HG02763 (cell line): ENCODE measurements at regions not wholly inside any gene's neighbourhood (a gene's known extent, or its start where the extent isn't known, plus 50 kb on each side); places are given as distances from the start of the nearest gene placed in this dataset.

Experiments
- ATAC-seq: cut with Tn5 transposase; IDR thresholded peaks from one replicate; pipeline ENCODE4 v1.9.1; 2021; ENCODE audit warnings: mild to moderate bottlenecking, moderate library complexity; ENCODE audit not compliant: unreplicated experiment

DNA sequence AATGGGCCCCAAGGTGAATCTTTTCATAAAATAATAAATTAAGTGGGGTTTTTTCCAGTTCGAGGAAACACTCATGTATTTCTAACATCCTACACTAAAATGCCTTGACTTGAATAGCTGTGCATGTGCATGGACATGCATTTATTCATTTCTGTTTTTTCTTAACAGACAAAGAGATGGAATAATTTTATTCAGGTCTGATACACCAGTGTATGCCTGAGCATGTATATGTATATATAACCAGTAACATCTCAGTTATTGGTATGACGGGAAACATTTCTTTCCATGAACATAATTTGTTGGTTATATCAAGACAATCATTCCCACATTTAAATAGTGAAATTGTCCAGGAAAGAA is 468.7 kb upstream of the TNP1 start:
- ATAC-seq = no peak

DNA sequence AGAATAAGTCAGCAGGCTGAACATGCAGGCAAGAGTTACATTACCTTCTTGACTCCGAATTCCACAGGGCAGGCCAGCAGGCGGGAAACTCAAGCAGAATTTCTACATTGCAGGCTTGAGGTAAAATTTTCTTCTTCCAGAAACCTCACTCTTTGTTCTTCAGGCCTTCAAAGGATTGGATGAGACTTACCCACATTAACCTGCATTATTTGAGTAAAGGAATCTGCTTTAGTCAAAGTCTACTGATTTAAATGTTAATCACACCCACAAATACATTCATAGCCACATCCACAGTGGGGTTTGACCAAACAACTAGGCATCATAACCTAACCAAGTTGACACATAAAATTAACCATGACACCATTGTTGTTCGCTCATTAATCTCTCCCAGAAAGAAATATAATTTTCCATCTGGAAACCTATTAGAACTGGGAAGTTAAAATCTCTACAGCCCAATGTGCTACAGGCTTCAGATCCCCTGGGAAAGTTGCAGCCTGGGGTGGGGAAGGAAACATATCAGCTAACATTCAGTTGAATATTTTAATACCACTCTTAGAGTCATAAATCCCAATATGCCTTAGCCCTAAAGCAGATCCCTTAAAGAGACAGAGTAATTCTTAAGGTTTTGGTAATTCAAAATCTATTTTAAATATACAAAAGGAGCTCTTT is 468.2 kb upstream of the TNP1 start:
- ATAC-seq = no peak

DNA sequence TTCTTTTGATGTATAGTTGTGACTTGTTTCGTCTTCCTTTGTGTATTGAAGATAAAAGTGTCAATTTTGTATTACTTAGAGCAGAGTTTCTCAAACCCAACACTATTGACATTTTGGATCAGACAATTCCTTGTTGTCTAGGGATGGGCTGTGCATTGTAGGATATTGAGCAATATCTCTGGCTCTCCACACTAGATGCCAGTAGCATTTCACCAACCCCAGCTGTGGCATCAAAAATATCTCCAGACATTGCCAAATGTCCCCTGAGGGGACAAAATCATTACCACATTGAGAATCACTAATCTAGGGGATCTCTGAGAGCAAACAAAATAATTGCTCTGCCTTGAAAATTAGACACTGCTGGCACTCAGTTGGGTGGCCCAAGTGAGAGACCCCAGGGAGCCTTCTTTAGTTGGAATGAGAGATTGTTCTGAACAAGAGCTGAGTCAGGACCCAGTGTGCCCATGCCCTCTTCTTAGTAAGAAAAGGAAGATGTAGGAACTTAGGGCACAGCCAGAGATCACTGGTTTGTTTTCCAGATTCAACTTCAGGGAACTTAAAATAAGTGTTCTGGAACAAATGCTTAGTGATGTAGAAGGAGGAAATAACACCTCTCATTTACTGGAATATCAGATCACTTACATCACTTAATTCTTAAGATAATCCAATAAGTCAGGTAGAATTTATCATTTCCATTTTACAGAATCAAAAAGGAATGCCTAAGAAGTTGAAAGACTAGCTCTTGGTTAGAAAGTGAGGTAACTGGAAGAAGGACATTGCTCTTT is 466.6 kb upstream of the TNP1 start:
- ATAC-seq = no peak

DNA sequence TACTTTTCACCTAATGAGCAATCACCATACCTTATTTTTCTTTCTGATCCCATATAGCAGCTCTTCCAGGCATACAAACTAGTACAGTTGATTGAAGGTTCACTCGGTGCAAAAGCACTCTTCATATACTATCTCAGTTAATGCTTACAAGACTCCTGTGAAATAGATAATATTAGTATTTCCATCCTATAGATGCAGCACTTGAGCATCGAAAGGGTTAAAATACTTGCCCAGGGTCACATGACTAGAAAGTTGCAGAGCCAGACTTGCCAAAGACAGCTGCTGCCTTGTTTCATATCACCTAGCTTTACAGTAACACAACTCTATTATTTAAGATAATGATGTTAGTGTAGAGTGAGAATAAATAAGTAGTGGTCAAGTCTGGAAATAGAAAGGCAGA is 466.0 kb upstream of the TNP1 start:
- ATAC-seq = no peak

DNA sequence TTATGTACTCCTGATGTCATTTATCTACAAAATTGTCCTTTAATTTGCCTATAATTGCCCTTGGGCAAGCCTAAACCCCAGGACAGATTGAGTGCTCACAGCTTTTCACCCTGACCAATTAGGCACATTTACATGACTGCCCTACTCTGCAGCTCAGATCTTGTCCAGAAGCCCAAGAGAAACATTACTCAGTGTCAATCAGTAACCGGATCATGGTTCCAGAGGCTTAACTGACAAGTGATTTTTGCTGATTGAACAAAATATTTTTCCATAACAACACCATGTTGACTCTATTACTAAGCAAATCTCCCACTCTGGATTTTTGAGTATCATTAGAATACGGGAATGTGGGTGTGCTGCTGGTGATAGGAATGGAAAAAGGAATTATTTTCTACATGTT is 465.4 kb upstream of the TNP1 start:
- ATAC-seq = no peak

DNA sequence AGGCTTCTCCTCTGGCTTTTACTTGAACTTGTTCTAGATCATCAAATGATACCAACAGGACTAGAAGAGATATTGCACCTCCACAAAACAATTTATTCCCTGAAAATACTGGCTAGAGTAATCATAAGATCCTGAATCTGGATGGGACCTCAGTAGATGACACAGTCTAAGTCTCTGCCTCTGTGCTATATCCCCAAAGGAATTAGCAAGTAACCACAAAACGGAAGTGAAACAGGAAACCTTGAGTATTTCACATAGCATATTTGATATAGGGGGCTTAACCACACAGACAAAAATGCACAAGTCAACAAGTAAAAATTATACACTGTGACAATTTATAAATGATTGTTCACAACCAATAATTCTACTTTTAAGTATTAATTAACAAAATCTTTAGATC is 456.9 kb upstream of the TNP1 start:
- no peak for ATAC-seq

DNA sequence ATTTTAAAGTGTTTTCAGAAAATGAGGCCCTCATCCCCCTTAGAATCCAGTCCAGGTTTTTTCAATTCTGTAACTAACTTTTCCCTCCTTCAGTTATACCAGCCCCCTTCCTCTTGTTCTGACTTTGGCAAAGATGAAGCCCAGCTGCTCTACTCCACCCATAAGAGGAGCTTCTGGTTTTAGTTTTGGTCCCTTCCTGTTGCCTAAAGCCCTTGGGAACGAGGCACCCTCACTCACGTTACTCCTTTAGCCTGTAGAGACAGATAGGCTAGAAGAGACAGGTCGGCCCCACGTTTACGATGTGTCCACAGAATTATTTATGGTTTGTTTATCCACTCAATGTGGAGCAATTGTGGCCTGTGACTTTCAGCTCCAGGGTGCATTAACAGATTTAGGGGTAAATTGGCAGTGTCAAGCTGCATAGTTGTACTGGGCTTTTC is 454.2 kb upstream of the TNP1 start:
- no peak for ATAC-seq

DNA sequence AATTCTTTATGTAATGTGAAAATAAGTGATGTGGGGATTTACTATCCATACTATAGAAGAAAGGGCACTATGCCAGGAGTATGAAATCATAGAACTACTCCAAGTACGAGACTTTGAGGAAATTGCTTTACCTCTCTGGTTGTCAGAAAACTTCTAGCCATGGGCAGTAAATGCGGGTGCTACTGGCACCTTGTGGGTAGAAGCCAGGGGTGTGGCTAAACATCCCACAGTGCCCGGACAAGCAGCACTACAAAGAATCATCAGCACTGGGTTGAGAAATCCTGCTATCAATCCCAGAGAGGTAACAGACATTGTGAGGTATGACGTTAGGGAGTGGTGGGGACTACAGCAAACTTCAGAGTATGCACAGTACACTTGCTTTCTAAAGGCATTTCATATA is 453.5 kb upstream of the TNP1 start:
- ATAC-seq = no peak

DNA sequence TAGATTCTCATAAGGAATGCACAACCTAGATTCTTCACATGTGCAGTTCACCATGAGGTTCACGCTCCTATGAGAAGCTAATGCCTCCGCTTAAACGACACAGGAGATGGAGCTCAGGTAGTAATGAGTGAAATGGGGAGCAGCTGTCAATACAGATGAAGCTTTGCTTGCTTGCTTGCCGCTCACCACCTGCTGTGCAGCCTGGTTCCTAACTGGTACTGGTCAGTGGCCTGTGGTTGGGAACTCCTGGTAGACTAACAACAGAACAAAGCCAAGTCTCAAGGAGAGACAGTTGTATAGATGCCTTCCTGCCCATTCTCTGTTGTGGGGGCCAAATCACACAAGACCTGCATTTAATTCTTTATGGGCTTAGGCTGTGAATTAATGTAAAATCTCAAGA is 449.2 kb upstream of the TNP1 start:
- ATAC-seq = no peak

DNA sequence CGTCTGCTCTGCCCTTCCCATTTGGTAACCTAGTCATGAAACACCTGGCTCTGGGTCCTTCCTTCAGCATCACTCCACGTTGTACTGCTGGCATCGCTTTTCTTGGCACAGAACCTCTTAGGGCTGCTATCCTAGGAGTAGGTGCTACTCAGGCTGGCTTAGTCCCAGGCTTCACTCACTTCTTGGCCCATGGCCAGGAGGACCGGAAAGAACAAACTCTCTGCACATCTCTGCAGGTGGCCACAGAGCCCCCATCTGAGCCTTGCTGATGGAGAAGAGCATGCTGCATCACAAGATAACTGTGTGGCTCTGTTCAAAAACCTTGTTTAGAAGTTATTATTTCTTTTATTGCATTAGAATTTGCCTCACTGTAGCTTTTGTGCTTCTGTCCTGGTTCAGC is 447.2 kb upstream of the TNP1 start:
- no peak for ATAC-seq

DNA sequence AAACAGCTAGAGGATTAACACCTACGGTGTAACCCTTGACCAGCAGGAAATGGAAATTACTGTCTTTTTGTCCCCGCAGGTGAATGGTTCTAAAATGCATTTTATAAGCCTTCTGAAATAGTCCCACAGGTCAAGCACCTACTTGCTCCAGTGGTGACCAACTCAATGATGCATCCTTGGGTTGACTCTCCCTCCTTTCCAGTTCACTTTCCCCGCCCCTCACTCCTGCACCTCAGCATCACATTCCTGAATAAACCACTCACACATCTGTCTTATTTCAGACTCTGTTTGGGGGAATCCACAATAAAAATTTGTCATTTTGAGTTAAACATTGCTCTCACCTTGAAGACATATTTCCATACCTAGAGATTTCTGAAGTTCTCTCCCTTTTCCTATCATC is 446.0 kb upstream of the TNP1 start:
- ATAC-seq = no peak

DNA sequence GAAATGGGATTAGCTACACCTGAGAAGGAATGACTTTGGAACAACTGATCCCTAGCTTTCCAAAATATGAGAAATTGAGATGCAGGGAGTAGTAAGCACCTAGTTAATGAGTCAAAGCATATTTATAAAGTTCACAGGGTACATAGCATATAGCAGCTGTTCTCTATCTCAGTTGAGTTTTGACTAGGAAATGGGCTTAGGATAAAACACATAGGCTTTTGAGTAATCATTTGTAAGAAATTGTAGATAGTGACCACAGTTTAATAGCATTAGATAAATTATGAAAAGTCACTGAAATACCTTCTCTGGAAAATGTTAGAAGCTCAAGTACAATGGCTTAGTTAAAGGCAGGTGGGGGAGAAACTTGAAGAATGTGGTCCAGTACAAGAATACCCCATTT is 444.7 kb upstream of the TNP1 start:
- ATAC-seq = no peak

DNA sequence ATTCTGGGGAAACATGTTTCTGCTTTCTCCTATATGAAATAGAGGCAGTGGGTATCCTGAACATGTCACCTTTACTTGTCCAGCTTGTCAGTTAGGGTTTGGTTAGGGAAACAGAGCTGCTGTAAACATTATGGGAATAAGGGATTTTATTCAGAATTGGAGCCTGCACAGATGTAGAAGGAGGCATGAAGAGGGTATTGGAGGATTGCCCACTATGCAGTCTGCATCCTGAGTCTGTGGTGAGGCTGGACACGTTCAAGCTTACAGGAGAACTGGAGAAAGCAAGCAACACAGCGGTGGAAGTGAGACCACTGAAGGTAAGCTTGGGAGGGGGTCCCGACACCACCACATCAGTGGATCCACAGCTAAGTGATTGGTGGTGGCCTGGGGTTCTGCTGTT is 443.0 kb upstream of the TNP1 start:
- no peak for ATAC-seq

DNA sequence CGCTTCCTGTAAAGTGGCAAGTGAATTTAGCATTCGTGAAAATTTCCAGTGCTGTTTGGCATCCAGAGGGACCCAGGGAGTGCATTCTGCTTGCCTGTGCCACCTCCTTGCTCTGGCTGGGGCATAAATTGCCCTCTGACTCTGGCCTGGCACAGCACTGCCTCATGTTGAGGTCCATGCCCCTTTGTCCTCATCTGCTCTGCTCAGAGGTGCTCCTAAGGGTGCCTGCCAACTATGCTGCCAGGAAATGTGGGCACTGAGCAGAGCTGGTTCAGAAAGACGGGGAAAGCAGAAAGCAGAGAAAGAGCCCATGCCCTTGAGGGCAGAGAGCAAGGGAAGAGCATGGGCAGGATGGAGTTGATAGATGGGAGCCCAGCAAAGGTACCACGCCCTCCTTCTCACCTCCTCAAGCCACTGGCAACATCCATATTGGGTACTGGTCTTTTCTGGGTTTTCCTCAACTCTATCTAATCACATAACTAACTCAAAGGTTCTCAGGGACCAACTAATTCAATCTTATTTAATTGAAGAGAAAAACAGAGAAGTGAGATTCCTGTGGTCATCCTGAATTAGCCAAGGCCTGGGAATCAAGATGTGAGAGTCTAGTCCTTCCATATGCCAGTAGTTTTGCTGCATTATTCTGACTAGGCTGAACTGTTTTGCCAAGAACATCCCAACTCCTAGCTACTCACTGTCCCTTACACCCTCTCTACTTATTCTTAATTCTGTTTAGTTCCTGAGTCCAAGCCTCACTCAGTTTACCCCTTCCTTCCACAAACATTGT is 441.5 kb upstream of the TNP1 start:
- ATAC-seq = no peak

DNA sequence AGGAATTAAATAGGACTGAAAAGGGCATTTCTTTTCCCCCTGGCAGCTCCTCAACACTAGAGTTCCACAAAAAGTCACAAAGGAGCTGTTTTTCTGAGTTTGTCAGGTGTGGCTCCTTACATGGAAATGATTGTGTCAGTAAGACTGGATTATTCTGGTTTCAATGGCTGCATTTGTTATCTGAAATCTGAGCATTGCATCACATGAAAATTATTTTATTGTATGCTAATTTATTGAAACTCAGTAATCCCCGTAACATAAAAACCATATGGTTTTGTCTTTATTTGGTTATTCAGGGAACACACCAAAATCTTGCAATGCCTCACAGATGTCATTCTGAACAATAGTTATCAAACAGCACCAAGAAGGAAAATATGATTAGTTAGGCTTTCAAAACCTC is 439.7 kb upstream of the TNP1 start:
- no peak for ATAC-seq

DNA sequence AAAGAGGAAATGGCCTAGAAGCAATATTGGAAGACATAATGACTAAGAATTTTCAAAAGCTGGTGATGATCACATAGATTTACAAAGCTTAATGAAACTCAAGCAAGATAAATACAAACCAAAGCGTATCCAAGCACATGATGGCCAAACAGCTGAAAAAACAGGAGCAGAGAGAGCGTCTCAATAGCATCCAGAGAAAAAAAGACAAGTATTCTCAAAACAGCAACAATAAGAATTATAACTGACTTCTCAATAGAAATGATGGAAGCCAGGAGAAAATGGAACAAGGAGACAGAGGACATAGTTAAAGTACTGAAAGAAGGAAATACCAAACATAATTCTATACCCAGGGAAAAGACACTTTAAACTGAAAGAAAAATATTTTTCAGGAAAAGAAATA is 437.2 kb upstream of the TNP1 start:
- no peak for ATAC-seq

DNA sequence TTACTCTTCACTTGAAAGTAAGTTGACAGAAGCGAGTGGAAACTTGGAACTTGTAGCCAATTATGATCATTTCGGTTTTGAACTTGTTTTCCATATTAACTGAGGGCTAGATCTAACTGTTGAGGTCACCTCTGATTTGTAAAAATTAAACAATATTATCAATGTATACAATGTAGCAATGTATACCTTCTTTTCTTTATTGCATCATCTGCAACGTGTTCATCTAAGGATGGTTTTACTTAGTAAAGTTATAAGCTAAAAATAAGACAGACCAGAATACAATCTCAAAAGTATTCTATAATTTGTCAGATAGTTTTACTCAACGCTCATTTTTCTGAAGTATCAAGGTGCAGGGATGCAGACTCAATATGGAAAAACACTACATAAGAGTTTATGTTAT is 435.0 kb upstream of the TNP1 start:
- no peak for ATAC-seq

DNA sequence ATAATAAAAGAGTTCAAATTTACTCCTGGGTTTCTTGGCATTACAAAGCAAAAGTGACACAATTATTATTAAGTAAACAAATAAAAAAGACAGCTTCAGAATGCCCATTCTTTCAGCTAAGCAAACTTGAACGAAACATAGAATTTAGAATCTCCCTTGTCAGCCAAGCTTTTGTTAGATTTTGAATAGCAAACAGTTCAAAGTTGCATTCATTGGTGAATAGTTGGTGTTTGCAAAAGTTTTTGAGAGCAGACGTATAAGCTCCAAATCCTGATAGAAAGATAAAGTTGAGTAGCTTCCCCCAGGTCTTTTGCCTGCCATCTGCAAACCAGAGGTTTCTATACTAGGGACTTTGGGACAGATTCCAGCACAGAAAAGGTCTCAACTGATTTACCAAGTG is 434.3 kb upstream of the TNP1 start:
- no peak for ATAC-seq

DNA sequence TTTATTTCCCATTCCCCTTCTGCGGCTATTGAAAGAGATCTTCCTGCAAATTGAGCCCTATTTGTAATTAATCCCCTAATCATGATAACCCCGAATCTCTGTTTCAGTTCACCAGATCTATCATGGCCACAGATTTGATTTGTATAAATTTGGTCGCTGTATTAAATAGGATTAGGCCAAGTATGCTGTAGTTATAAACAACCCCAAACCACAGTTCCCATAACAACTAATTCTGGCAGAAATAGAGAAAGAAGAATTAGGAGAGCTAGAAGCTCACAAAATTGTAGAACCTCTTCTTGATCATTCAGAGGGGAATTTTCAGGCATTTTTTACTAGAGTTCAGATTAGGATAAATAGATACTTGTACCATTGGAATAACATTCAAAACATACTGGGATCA is 433.7 kb upstream of the TNP1 start:
- no peak for ATAC-seq

DNA sequence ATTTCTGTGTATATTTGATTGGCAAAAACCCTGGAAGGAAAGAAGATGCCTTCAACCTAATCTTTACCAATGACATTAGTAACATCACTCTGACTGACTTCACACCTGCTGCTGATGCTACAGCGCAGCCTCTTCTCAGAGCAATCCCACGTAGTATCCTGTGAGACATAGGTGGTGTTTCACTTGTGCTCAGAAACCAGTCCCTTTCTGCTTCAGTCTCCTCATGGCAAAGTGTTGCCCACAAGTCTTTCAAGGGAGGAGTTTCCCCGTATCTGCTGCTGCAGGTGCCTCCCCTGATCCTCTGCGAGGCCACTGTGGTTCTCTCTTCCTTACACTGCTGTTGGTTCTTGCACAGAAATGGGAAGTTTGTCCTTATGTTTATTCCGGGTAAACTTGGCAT is 433.2 kb upstream of the TNP1 start:
- ATAC-seq = no peak

DNA sequence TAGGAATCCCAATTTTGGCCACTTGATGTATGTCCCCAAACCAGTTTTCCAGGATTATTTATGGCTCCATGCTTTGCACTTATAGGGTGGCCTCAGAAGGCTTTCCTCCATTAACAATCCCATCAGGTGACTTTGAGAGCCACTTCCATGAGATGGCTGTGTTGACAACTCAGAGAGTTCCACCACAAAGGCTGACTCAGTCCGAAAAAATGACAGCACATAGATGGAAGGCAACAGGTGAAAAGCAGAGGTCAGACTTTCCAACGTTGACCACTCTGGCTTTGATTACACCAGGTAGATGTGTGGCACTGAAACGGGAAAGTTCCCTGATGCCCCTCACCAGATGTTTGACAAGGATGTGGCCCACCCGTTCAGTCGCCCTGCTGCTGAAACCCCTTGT is 431.4 kb upstream of the TNP1 start:
- ATAC-seq = no peak

DNA sequence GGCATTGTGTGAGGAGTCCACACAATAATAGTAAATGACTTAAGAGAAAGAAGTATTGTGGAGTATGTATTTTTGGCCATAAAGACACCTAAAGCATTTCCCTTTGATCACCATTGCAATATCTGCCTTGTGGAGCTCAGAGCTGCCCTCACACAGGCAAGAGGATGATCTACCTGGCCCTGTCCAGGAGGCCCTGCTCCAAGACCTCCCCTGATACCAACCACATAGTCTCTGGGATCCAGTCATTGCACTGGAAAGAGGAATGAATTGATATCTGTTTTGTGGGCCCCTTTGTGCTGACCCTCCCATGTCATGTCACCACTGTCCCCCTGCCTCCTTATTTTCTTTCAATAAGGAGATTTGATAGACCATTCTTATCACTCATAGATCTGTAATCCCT is 430.6 kb upstream of the TNP1 start:
- no peak for ATAC-seq
